GM23338 (cell line): ENCODE measurements at regions not wholly inside any gene's neighbourhood (a gene's known extent, or its start where the extent isn't known, plus 50 kb on each side); places are given as distances from the start of the nearest gene placed in this dataset.

Experiments used
- CREB1 ChIP-seq: fragments of 250-450 bp; sonication (Bioruptor Pico); IDR thresholded peaks from 2 replicates; pipeline ENCODE4 v1.5.0; 2020; ENCODE audit warnings: low read depth, mild to moderate bottlenecking, moderate library complexity
- CTCF ChIP-seq, 2 experiments: fragments of 200-600 bp in 1 of 2; sonication (generic) in 1 of 2; conservative IDR thresholded peaks; 2 replicates each; pipeline versions ENCODE4 v1.5.1 to v1.6.1; 2016 to 2017; ENCODE audit warnings: antibody characterized with exemption in 2 of 2, low read depth in 2 of 2, mild to moderate bottlenecking in 2 of 2, moderate library complexity in 1 of 2
- EZH2 ChIP-seq: fragments of 200-600 bp; sonication (generic); IDR thresholded peaks from one replicate; pipeline ENCODE4 v1.8.0; 2017; ENCODE audit warnings: antibody characterized with exemption, mild to moderate bottlenecking, low read depth; ENCODE audit not compliant: unreplicated experiment
- EZH2phosphoT487 ChIP-seq: fragments of 200-600 bp; sonication (generic); IDR thresholded peaks from one replicate; pipeline ENCODE4 v1.8.1; 2018; ENCODE audit warnings: antibody characterized with exemption; ENCODE audit not compliant: unreplicated experiment
- JUNB ChIP-seq: IDR thresholded peaks from one replicate; pipeline ENCODE4 v1.6.1; 2016; ENCODE audit warnings: antibody characterized with exemption; ENCODE audit not compliant: unreplicated experiment
- POLR2AphosphoS5 ChIP-seq: IDR thresholded peaks from 2 replicates; pipeline ENCODE4 v1.6.1; 2016; ENCODE audit warnings: antibody characterized with exemption, low read depth
- REST ChIP-seq: IDR thresholded peaks from one replicate; pipeline ENCODE4 v1.6.1; 2018; ENCODE audit warnings: antibody characterized with exemption; ENCODE audit not compliant: unreplicated experiment
- STAT1 ChIP-seq: IDR thresholded peaks from one replicate; pipeline ENCODE4 v1.6.1; 2016; ENCODE audit warnings: antibody characterized with exemption; ENCODE audit not compliant: unreplicated experiment
- ZNF114 ChIP-seq: fragments of 250-450 bp; sonication (Bioruptor Pico); IDR thresholded peaks from 2 replicates; pipeline ENCODE4 v1.5.0; 2020; ENCODE audit warnings: mild to moderate bottlenecking, moderate library complexity
- ZNF331 ChIP-seq: fragments of 250-450 bp; sonication (Bioruptor Pico); IDR thresholded peaks from 2 replicates; pipeline ENCODE4 v1.5.0; 2020; ENCODE audit warnings: low read depth, mild to moderate bottlenecking, moderate library complexity
- ZNF462 ChIP-seq: fragments of 250-450 bp; sonication (Bioruptor Pico); IDR thresholded peaks from 2 replicates; pipeline ENCODE4 v1.5.0; 2020; ENCODE audit warnings: mild to moderate bottlenecking, moderate library complexity

- no peak for TF ChIP-seq CTCF (conservative IDR thresholded peaks at IDR 0.05; ENCODE audit: low read depth in 2 of 2)
- no peak for TF ChIP-seq EZH2phosphoT487
- TF ChIP-seq EZH2, result no peak
- no peak for TF ChIP-seq POLR2AphosphoS5
- no peak for TF ChIP-seq ZNF462 (CRISPR knock-in tag)
- no peak for TF ChIP-seq REST
- TF ChIP-seq STAT1, result no peak
- no peak for TF ChIP-seq JUNB
- no peak for TF ChIP-seq CREB1 (CRISPR knock-in tag)
- no peak for TF ChIP-seq ZNF331 (CRISPR knock-in tag)
- no peak for TF ChIP-seq ZNF114
Measured at GRCh38 chr2:228516019-228516418, 334.5 kb upstream of the SPHKAP start.
